ENCODE measurements at regions not wholly inside any gene's neighbourhood (a gene's known extent, or its start where the extent isn't known, plus 50 kb on each side); places are given as distances from the start of the nearest gene placed in this dataset.

DNA sequence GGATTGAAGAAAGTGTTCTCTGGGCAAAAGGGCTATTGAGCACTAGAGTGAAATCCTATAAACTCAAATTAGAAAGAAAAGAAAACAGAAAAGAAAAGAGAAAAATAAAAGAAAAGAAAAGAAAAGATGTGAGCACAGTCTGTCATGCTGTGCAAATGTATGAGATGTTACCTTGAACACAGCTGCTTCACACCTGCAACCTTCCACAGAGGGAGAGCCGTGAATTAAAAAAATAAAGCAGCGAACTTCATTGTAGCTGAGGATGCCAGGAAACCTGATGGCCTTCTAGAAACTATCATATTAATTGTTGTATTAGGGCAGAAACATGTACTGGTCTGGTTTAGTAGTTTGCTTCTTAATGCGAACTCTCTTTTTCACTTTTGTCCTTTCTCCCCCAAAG, 88.0 kb upstream of the SATB1 start:
- no peaks in the 10 kb centered on the region for H3K36me3 Mint-ChIP-seq
- intact Hi-C loops (cut with micrococcal nuclease) = no loop called here
- Histone ChIP-seq H3K9ac (ENCODE audit: insufficient read depth, low read length, poor library complexity, severe bottlenecking) (no peak overlapping the region), H3K36me3 (replicated peaks in 1 of 2; ENCODE audit: control insufficient read depth in 1 of 2, insufficient read depth in 2 of 2, low read length in 2 of 2) (no peaks in the 10 kb centered on the region), H3K4me1 (ENCODE audit: control insufficient read depth in 1 of 2, insufficient read depth in 2 of 2, low read length in 2 of 2) (no peaks in the 10 kb centered on the region), H3K4me3 (replicated peaks in 1 of 3; ENCODE audit: low read depth in 2 of 3, low read length in 3 of 3) (no peak overlapping the region), H3K27me3 (ENCODE audit: control insufficient read depth in 2 of 2, insufficient read depth in 2 of 2, low read length in 2 of 2) (no peaks in the 10 kb centered on the region), H3K79me2 (ENCODE audit: insufficient read depth, low read length) (no peaks in the 10 kb centered on the region), H4K20me1 (ENCODE audit: insufficient read depth, low read length) (no peaks in the 10 kb centered on the region), H3K4me2 (replicated peaks; ENCODE audit: extremely low read depth, low read length, poor library complexity, severe bottlenecking) (no peak overlapping the region), H2AFZ (ENCODE audit: insufficient read depth, low read depth, low read length, poor library complexity, severe bottlenecking) (no peak overlapping the region), H3K27ac (ENCODE audit: low read depth in 1 of 2, low read length in 2 of 2) (no peak overlapping the region), H3K9me3 (replicated peaks in 1 of 2; ENCODE audit: control insufficient read depth in 1 of 2, insufficient read depth in 1 of 2, low read length in 2 of 2) (peaks cover 0 to 4% of the 10 kb centered on the region in 2 donors)
- H3K9me3 Mint-ChIP-seq = peaks cover 0 to 11% (median 4%) of the 10 kb centered on the region in 7 donors
- WGBS (ENCODE audit: insufficient coverage) = no CpG with 5 or more reads among the region's 3 CpGs
- peaks cover 8% of the 10 kb centered on the region for H3K4me1 Mint-ChIP-seq
- no peak overlapping the region for H3K27ac Mint-ChIP-seq
- no peak overlapping the region for H3K4me3 Mint-ChIP-seq
- TF ChIP-seq, protein P1, sequence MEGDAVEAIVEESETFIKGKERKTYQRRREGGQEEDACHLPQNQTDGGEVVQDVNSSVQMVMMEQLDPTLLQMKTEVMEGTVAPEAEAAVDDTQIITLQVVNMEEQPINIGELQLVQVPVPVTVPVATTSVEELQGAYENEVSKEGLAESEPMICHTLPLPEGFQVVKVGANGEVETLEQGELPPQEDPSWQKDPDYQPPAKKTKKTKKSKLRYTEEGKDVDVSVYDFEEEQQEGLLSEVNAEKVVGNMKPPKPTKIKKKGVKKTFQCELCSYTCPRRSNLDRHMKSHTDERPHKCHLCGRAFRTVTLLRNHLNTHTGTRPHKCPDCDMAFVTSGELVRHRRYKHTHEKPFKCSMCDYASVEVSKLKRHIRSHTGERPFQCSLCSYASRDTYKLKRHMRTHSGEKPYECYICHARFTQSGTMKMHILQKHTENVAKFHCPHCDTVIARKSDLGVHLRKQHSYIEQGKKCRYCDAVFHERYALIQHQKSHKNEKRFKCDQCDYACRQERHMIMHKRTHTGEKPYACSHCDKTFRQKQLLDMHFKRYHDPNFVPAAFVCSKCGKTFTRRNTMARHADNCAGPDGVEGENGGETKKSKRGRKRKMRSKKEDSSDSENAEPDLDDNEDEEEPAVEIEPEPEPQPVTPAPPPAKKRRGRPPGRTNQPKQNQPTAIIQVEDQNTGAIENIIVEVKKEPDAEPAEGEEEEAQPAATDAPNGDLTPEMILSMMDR (IDR thresholded peaks at IDR 0.05) = no peak
- DNase-seq = no peak
- H3K27me3 Mint-ChIP-seq (ENCODE audit: low read depth in 3 of 3) = peaks cover 0 to 2% (median 1%) of the 10 kb centered on the region in 3 donors

DNA sequence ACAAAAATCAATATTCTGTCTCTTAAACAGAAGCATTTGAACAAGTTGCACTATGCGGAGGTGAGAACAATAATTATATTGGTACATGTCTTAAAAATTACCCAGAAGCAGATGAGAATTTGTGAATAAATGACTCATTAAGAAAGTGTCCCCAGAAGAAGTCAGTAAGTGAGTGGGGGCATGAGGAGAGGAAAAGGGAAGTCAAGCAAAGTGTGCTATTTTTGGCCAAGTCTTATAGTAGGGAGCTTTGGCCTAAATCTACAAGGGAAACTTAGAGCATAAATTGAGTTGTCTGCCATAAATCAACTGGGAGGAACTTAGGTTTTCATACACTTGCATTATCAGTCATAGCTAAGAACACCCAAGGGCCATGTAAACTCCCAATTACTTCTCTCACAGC, 86.9 kb upstream of the SATB1 start:
- no peaks in the 10 kb centered on the region for H3K4me1 ChIP-seq (ENCODE audit: control insufficient read depth in 1 of 2, insufficient read depth in 2 of 2, low read length in 2 of 2)
- H2AFZ ChIP-seq (ENCODE audit: insufficient read depth, low read depth, low read length, poor library complexity, severe bottlenecking) = no peak overlapping the region
- TF ChIP-seq, protein P1 (IDR thresholded peaks at IDR 0.05) = no peak
- H3K27me3 ChIP-seq (ENCODE audit: control insufficient read depth in 2 of 2, insufficient read depth in 2 of 2, low read length in 2 of 2) = no peaks in the 10 kb centered on the region
- Mint-ChIP-seq H3K4me3 (no peak overlapping the region), H3K4me1 (peaks cover 8% of the 10 kb centered on the region), H3K36me3 (no peaks in the 10 kb centered on the region), H3K27me3 (ENCODE audit: low read depth in 3 of 3) (peaks cover 0 to 2% (median 1%) of the 10 kb centered on the region in 3 donors), H3K27ac (no peak overlapping the region), H3K9me3 (peaks cover 0 to 9% (median 4%) of the 10 kb centered on the region in 7 donors)
- no peak overlapping the region for H3K9ac ChIP-seq (ENCODE audit: insufficient read depth, low read length, poor library complexity, severe bottlenecking)
- peaks cover 0 to 4% of the 10 kb centered on the region in 2 donors for H3K9me3 ChIP-seq (replicated peaks in 1 of 2; ENCODE audit: control insufficient read depth in 1 of 2, insufficient read depth in 1 of 2, low read length in 2 of 2)
- H3K79me2 ChIP-seq (ENCODE audit: insufficient read depth, low read length) = no peaks in the 10 kb centered on the region
- intact Hi-C loops (cut with micrococcal nuclease) = no loop called here
- DNase-seq = peak in 1 of 3 donors; percentile 7
- no peak overlapping the region for H3K4me3 ChIP-seq (replicated peaks in 1 of 3; ENCODE audit: low read depth in 2 of 3, low read length in 3 of 3)
- no peaks in the 10 kb centered on the region for H3K36me3 ChIP-seq (replicated peaks in 1 of 2; ENCODE audit: control insufficient read depth in 1 of 2, insufficient read depth in 2 of 2, low read length in 2 of 2)
- WGBS (ENCODE audit: insufficient coverage) = no CpG with 5 or more reads among the region's 1 CpG
- H3K27ac ChIP-seq (ENCODE audit: low read depth in 1 of 2, low read length in 2 of 2) = no peak overlapping the region
- no peaks in the 10 kb centered on the region for H4K20me1 ChIP-seq (ENCODE audit: insufficient read depth, low read length)
- H3K4me2 ChIP-seq (replicated peaks; ENCODE audit: extremely low read depth, low read length, poor library complexity, severe bottlenecking) = no peak overlapping the region
